RWPE2 (cell line): ENCODE measurements at regions not wholly inside any gene's neighbourhood (a gene's known extent, or its start where the extent isn't known, plus 50 kb on each side); places are given as distances from the start of the nearest gene placed in this dataset.
"Not testable (repeated sequence)": the region's sequence is repeated elsewhere in the genome, so short reads cannot be mapped to it uniquely, and the experiment has no call there.

Source experiments
- ATAC-seq: fragments of 200-7000 bp; cut with Tn5 transposase; 3 replicates; pipeline ENCODE4 v1.9.1; 2021; ENCODE audit warnings: low read depth
- DNase-seq: peaks from one replicate; pipeline ENCODE4 v3.0.0-alpha.2; 2020; ENCODE audit warnings: low spot score
- H3K27ac ChIP-seq: fragments of 450-650 bp; 2 replicates; pipeline ENCODE4 v1.5.1; 2017; ENCODE audit warnings: mild to moderate bottlenecking; ENCODE audit not compliant: poor library complexity, severe bottlenecking
- H3K27me3 ChIP-seq: fragments of 250-450 bp; sonication (Bioruptor Pico); 2 replicates; pipeline ENCODE4 v1.5.1; 2021; ENCODE audit warnings: mild to moderate bottlenecking, moderate library complexity; ENCODE audit not compliant: insufficient read depth, poor library complexity, severe bottlenecking
- H3K36me3 ChIP-seq: fragments of 250-450 bp; sonication (Bioruptor Pico); 2 replicates; pipeline ENCODE4 v1.5.1; 2020; ENCODE audit warnings: low read depth, mild to moderate bottlenecking, moderate library complexity
- H3K4me1 ChIP-seq: fragments of 250-450 bp; sonication (Bioruptor Pico); 2 replicates; pipeline ENCODE4 v1.5.1; 2021; ENCODE audit warnings: mild to moderate bottlenecking, moderate library complexity; ENCODE audit not compliant: insufficient read depth, poor library complexity, severe bottlenecking
- H3K4me3 ChIP-seq: fragments of 250-450 bp; sonication (Bioruptor Pico); 2 replicates; pipeline ENCODE4 v1.5.1; 2021; ENCODE audit warnings: mild to moderate bottlenecking, moderate library complexity; ENCODE audit not compliant: severe bottlenecking
- H3K9me3 ChIP-seq: fragments of 250-450 bp; sonication (Bioruptor Pico); 2 replicates; pipeline ENCODE4 v1.5.1; 2021; ENCODE audit warnings: mild to moderate bottlenecking, moderate library complexity; ENCODE audit not compliant: severe bottlenecking
- TF ChIP-seq, protein P1 (sequence below): fragments of 450-650 bp; IDR thresholded peaks from one replicate; pipeline ENCODE4 v1.5.1; 2017; ENCODE audit warnings: mild to moderate bottlenecking, moderate library complexity; ENCODE audit not compliant: poor library complexity, severe bottlenecking

DNA sequence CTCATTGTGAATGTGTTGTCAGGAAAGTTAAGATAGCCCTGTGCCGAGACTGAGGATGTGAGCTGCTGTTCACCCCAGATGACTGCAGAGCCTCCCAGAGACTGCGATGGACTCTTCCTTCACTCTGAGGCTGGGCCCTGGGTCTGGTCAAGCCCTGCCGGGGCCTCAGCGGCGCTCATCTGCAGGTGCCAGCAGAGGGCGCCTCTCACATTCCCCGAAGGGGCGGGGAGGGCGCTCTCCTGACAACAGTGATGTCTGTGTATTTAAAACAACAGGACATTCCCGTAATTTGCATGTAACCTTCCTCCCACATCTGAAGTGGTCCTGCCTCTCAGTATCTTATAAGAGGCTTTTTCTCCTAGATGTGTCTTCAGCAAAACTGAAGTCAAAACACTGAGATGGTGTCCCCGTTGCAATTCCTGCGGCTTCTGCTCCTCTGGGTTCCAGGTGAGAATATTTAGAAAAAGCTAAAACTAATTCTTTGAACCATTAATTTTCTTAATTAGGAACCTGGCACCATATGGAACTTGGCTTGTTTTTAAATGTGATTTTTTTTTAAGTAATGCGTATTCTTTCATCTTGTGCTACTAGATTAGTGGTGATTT, 1377.9 kb downstream of the RPIA start:
- no peak for DNase-seq
- peak; percentile 65; the same call in 2 of the 3 replicates for ATAC-seq
- Histone ChIP-seq H3K36me3 (no peaks in the 10 kb centered on the region), H3K4me1 (no peaks in the 10 kb centered on the region), H3K4me3 (no peak overlapping the region), H3K27me3 (no peaks in the 10 kb centered on the region), H3K9me3 (no peaks in the 10 kb centered on the region), H3K27ac (no peak overlapping the region)
- TF ChIP-seq, protein P1, sequence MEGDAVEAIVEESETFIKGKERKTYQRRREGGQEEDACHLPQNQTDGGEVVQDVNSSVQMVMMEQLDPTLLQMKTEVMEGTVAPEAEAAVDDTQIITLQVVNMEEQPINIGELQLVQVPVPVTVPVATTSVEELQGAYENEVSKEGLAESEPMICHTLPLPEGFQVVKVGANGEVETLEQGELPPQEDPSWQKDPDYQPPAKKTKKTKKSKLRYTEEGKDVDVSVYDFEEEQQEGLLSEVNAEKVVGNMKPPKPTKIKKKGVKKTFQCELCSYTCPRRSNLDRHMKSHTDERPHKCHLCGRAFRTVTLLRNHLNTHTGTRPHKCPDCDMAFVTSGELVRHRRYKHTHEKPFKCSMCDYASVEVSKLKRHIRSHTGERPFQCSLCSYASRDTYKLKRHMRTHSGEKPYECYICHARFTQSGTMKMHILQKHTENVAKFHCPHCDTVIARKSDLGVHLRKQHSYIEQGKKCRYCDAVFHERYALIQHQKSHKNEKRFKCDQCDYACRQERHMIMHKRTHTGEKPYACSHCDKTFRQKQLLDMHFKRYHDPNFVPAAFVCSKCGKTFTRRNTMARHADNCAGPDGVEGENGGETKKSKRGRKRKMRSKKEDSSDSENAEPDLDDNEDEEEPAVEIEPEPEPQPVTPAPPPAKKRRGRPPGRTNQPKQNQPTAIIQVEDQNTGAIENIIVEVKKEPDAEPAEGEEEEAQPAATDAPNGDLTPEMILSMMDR = peak; percentile 61

DNA sequence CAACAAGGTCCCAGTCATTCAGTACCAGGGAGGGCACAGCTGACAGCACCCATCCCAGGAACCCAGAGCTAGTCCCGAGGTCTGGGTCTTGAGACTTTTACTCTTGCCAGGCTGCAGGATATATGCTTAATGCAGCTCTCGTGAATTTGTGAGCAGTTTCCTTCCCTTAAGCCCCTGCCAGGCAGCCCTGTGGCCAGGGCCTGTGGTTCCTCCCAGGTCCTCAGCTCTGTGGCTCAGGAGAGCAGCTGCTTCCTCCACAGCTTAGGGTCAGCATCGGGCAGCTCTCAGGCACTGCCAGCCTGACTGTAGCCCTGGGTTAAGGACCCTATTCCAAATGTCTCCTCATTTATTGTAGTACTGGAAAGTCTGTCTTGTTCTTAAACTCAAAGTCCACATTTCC, 1384.8 kb downstream of the RPIA start:
- no peaks in the 10 kb centered on the region for H3K9me3 ChIP-seq
- no peaks in the 10 kb centered on the region for H3K4me1 ChIP-seq
- ATAC-seq (no peak), DNase-seq (no peak)
- H3K4me3 ChIP-seq = no peak overlapping the region
- TF ChIP-seq, protein P1 = no peak
- no peaks in the 10 kb centered on the region for H3K36me3 ChIP-seq
- H3K27me3 ChIP-seq = no peaks in the 10 kb centered on the region
- no peak overlapping the region for H3K27ac ChIP-seq

DNA sequence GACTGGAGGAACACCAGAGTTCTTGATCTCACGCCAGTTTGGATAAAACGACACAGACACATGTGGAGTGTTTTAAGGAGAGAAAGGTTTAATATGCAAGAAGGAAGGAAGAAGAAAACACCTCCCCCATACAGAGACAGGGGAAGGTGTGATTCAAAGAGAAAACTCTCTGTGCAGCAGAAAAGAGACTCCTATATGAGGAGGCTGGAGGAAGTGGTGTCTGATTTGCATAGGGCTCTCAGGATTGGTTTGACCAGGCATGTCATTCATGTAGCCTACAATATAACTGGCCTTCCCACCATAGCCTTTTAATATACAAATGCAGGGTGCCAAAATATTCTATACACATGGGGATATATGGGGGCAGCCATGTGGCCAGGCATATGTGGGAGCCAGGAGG, 1386.5 kb downstream of the RPIA start:
- Histone ChIP-seq H3K9me3 (no peaks in the 10 kb centered on the region), H3K4me3 (no peak overlapping the region), H3K27me3 (no peaks in the 10 kb centered on the region), H3K4me1 (no peaks in the 10 kb centered on the region), H3K27ac (no peak overlapping the region), H3K36me3 (no peaks in the 10 kb centered on the region)
- ATAC-seq (no peak), DNase-seq (no peak)
- TF ChIP-seq, protein P1 = no peak

DNA sequence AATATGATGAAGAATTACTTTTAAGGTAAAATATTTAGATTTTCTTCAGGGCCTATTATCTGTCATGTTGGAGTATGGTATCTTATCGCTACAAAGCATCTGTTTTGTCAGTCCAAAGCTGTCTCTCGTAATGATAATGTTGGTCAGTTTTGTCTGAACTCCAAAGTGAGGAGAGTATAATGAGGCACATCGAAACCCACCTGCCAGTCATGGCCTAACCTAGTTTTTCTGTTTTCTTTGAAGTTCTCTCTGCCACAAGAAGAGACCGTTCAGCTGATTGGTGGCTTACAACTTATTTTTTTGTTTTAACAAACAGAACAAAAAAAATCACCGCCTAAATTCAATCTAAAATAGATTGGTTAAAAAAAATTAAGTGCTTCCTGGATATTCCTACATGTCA, 1387.9 kb downstream of the RPIA start:
- TF ChIP-seq, protein P1 = no peak
- no peak for ATAC-seq
- Histone ChIP-seq H3K4me3 (no peak overlapping the region), H3K36me3 (no peaks in the 10 kb centered on the region), H3K9me3 (no peaks in the 10 kb centered on the region), H3K4me1 (no peaks in the 10 kb centered on the region), H3K27me3 (no peaks in the 10 kb centered on the region), H3K27ac (no peak overlapping the region)
- no peak for DNase-seq

DNA sequence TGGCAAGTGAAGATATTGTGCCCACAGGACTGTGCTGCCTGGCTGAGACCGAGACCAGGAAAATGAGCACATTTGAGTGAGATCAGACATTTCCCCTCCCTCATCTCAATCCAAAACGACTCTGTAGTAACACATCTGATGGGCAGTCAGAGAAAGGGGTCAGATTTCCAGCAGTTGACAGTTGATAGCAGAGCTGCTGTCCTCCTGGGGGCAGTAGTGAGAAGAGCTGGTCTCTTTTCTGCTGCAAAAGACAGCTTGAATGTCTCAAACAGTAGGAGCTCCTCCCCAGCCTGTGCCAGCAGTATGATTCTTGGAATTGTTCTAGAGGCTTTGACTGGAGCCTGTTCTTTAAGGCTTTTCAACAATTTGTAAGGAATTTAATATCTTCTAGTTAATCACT, 1396.3 kb downstream of the RPIA start:
- H3K4me1 ChIP-seq, DNase-seq, H3K9me3 ChIP-seq, H3K27me3 ChIP-seq, ATAC-seq, H3K27ac ChIP-seq, H3K36me3 ChIP-seq, H3K4me3 ChIP-seq: not testable (repeated sequence)

DNA sequence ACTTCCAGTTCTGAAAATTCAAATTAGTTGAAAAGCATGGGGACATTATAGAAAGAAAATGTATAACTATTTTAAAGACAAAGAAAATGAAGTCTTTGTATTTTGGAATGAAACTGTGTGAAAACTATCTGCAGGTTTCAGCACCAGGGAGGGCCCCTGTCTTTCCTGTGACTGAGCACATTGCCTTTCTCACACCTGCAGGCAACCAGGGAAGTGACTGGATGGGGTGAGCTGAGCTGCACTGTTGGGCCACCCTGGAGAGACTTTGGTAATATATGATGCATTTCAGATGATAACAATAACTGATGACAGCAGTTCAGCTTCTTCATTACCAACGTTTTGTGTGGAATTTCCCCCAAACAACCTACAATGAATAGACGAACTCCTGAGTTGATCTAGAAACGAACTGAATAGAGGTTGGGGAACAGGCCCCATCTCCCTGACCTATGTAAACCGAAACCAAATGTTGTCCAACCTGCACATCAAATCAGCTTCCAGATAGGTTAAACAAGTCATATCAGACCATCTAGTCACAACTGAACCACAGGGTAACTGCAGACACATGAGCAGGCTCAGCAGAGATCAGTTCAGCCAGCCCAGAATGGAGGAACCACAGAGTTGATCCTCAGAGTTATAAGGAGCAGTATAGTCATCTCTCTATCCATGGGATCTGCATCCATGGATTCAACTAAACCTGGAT, 1402.2 kb downstream of the RPIA start:
- not testable (repeated sequence) for H3K9me3 ChIP-seq, H3K36me3 ChIP-seq, H3K4me3 ChIP-seq, H3K27ac ChIP-seq, H3K4me1 ChIP-seq, H3K27me3 ChIP-seq, ATAC-seq, DNase-seq

DNA sequence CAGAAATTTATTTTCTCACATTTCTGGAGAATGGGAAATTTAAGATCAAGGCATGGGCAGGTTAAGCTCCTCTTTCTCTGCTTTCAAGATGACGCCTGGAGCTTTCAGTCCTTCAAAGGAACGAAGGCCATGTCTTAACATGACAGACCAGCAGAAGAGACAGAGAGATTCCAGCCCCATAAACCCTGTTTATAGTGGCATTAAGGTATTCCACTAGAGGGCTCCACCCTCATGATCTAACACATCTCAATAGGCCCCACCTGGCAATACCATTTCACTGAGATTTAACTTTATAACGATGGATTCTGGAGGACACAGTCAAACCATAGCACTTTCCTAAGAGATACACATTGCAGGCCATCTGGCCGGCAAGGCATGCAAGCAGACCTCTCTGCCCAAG, 1406.1 kb downstream of the RPIA start:
- H3K4me3 ChIP-seq, H3K27me3 ChIP-seq, H3K9me3 ChIP-seq, ATAC-seq, H3K27ac ChIP-seq, DNase-seq, H3K4me1 ChIP-seq, H3K36me3 ChIP-seq: not testable (repeated sequence)

DNA sequence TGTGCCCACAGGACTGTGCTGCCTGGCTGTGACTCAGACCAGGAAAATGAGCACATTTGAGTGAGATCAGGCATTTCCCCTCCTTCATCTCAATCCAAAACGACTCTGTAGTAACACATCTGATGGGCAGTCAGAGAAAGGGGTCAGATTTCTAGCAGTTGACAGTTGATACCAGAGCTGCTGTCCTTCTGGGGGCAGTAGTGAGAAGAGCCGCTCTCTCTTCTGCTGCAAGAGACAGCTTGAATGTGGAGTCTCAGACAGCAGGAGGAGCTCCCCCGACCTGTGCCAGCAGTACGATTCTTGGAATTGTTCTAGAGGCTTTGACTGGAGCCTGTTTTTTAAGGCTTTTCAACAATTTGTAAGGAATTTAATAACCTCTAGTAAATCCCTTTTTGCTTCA, 1413.7 kb downstream of the RPIA start:
- H3K27ac ChIP-seq, H3K36me3 ChIP-seq, H3K4me1 ChIP-seq, ATAC-seq, H3K9me3 ChIP-seq, H3K4me3 ChIP-seq, DNase-seq, H3K27me3 ChIP-seq: not testable (repeated sequence)
